ENCODE measurements at regions not wholly inside any gene's neighbourhood (a gene's known extent, or its start where the extent isn't known, plus 50 kb on each side); places are given as distances from the start of the nearest gene placed in this dataset.
A peak's percentile ranks its signal among the peaks of the same experiment; 100 is the strongest.
"Not testable (repeated sequence)": the region's sequence is repeated elsewhere in the genome, so short reads cannot be mapped to it uniquely, and the experiment has no call there.

DNA sequence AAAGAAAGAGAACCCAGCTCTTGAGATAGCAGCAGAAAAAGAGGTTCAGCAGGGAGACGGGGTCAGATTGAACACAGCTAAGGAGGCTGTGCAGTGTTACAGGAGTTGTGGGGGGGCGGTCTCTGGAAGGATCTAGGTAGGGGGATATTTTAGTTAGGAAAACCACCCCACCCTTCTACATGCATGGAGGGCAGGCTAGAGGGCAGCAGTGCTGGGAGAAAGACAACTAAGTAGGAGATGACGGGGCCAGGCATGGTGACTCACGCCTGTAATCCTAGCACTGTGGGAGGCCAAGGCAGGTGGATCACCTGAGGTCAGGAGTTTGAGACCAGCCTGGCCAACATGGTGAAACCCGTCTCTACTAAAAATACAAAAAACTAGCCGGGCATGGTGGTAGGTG is 80.7 kb upstream of the KCNMA1 start:
- intact Hi-C loops (cut with micrococcal nuclease): loop anchor here (5.0 to 10.0 kb wide), 2 partner anchors 309 to 464 kb away; partner anchors contain the start of gene POLR3A
- not testable (repeated sequence) for H3K27ac Mint-ChIP-seq

DNA sequence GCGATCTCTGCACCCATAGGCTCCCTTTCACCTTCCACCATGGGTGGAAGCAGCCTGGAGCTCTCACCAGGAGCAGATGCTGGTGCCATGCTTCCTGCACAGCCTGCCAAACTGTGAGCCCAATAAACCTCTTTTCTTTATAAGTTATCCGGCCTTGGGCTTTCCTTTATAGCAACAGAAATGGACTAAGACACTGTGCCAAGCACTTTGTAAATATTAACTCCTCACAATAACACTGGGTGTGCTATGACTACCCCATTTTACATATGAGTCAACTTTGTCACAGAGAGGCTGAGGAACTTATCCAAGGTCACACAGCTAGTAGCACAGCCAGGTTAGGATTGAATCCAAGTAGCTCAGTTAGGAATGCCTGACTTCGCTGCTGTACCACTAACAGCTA is 79.7 kb upstream of the KCNMA1 start:
- Mint-ChIP-seq H3K27me3 (ENCODE audit: low read depth) (peaks cover 8% of the 10 kb centered on the region), H3K36me3 (ENCODE audit: low read depth) (no peaks in the 10 kb centered on the region), H3K27ac (no peak overlapping the region), H3K4me1 (ENCODE audit: low read depth) (no peaks in the 10 kb centered on the region), H3K9me3 (no peaks in the 10 kb centered on the region), H3K4me3 (no peak overlapping the region)
- intact Hi-C loops (cut with micrococcal nuclease): loop anchor here (5.0 to 10.0 kb wide), 2 partner anchors 310 to 463 kb away; partner anchors contain the start of gene POLR3A
- CTCF ChIA-PET: interaction anchor here (0.5 to 1.3 kb wide), 3 partner anchors 42 to 552 kb away, joined by 3 to 4 read pairs (median 3); no protein-coding TSS in a partner anchor
- DNase-seq: no peak

More for the DNA sequence above, 80.7 kb upstream of the KCNMA1 start:
- not testable (repeated sequence) for H3K36me3 Mint-ChIP-seq (ENCODE audit: low read depth); H3K9me3 Mint-ChIP-seq; DNase-seq; H3K27me3 Mint-ChIP-seq (ENCODE audit: low read depth); H3K4me3 Mint-ChIP-seq; H3K4me1 Mint-ChIP-seq (ENCODE audit: low read depth)
- CTCF ChIA-PET: interaction anchor here (1.0 kb wide), 1 partner anchor 13 kb away, joined by 3 read pairs; no protein-coding TSS in a partner anchor

DNA sequence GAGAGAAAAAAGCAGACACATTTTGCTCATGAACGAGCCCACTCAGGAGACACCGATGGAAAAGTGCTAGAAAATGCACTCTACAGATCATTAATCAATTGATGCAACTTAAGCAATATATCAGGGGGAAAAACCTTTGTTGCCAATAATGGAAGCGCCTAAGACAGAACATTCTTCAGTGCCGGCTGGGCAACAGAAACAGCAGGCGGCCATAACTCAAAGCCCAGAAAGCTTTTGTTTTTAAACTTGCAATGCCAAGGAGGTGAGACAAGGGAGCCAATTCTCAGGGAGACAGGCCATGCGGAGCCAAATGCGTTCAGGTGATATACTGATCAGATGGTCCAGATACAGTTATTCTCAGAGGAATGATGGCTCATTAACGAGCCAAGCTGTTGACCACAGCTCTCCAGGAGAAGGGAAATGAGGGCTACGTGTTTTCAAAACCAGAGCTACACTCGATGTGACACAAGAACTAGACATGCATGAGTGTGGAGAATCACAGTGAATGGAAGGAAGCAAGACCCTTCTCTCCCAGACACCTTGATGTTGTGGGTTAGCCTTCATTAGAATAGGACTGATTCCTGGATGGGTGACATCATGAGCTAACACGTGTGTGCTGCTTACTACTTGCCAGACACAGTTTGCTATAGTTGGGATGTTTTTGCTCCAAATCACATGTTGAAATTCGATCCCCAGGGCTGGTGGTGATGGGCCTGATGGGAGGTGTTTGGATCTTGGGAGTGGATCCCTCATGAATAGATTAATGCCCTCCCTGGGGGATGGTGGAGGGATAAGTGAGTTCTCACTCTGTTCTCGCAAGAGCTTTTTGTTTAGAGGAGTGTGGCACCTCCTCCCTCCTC is 79.1 kb upstream of the KCNMA1 start:
- CTCF ChIA-PET: interaction anchor here (0.5 to 1.3 kb wide), 3 partner anchors 42 to 552 kb away, joined by 3 to 4 read pairs (median 3); no protein-coding TSS in a partner anchor
- H3K9me3 Mint-ChIP-seq: no peaks in the 10 kb centered on the region
- intact Hi-C loops (cut with micrococcal nuclease): loop anchor here (5.0 to 10.0 kb wide), 2 partner anchors 311 to 462 kb away; partner anchors contain the start of gene POLR3A
- peaks cover 10% of the 10 kb centered on the region for H3K27me3 Mint-ChIP-seq (ENCODE audit: low read depth)
- H3K27ac Mint-ChIP-seq: no peak overlapping the region
- H3K4me3 Mint-ChIP-seq: no peak overlapping the region
- no peaks in the 10 kb centered on the region for H3K36me3 Mint-ChIP-seq (ENCODE audit: low read depth)
- H3K4me1 Mint-ChIP-seq (ENCODE audit: low read depth): no peaks in the 10 kb centered on the region
- no peak for DNase-seq

DNA sequence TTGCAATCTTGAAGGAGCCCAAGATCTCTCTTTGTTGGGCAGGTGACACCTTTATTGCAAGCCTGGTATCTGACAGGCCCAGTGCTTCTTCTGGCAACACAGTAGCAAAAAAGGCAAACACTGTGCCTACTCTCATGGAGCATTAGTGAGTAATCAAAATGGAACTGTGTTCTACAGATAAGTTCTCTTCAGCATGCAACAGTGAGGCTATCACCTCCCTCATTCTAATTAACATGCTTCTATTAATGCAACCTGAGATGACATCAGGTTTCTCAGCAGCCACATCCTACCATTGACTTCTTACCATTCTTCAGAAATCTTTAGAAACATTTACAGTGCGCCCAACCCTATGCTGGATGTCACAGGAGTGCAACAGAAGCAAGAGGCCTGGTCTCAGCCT is 77.9 kb upstream of the KCNMA1 start:
- Mint-ChIP-seq H3K36me3 (ENCODE audit: low read depth) (no peaks in the 10 kb centered on the region), H3K4me3 (no peak overlapping the region), H3K4me1 (ENCODE audit: low read depth) (peaks cover 5% of the 10 kb centered on the region), H3K27me3 (ENCODE audit: low read depth) (peaks cover 18% of the 10 kb centered on the region), H3K27ac (no peak overlapping the region), H3K9me3 (no peaks in the 10 kb centered on the region)
- intact Hi-C loops (cut with micrococcal nuclease): loop anchor here (1.0 to 10.0 kb wide), 3 partner anchors 122 to 461 kb away; partner anchors contain the start of gene POLR3A
- CTCF ChIA-PET: no interaction called here
- DNase-seq: no peak

DNA sequence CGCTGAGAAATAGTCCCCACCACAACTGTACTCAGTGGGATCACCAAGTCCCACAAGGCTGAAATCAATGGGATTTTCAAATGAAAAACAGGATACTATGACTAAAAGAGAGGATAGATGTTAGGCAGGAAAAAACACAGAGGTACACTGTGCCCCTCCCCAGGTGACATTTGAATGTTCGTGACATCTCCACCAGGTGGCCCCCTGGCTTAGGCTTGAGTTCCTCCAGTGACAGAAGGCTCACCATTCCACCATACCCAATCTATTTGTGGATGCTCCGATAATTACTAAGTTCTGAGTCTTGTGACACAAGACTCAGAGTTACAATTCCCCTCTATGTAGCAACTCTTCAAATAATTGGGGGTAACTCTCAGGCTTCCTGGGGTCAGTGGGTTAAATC is 77.5 kb upstream of the KCNMA1 start:
- H3K27me3 Mint-ChIP-seq (ENCODE audit: low read depth): peaks cover 22% of the 10 kb centered on the region
- CTCF ChIA-PET: interaction anchor here (1.0 to 5.1 kb wide), 2 partner anchors 24 to 39 kb away, joined by 5 to 30 read pairs; no protein-coding TSS in a partner anchor
- no peaks in the 10 kb centered on the region for H3K36me3 Mint-ChIP-seq (ENCODE audit: low read depth)
- H3K4me3 Mint-ChIP-seq: no peak overlapping the region
- no peak overlapping the region for H3K27ac Mint-ChIP-seq
- intact Hi-C loops (cut with micrococcal nuclease): loop anchor here (1.0 to 10.0 kb wide), 3 partner anchors 122 to 460 kb away; partner anchors contain the start of gene POLR3A
- no peaks in the 10 kb centered on the region for H3K9me3 Mint-ChIP-seq
- H3K4me1 Mint-ChIP-seq (ENCODE audit: low read depth): peaks cover 6% of the 10 kb centered on the region
- DNase-seq: peak; percentile 43

GRCh38 chr10:77713521-77714280 is 76.1 kb upstream of the KCNMA1 start:
- H3K9me3 Mint-ChIP-seq: no peaks in the 10 kb centered on the region
- peaks cover 6% of the 10 kb centered on the region for H3K4me1 Mint-ChIP-seq (ENCODE audit: low read depth)
- H3K36me3 Mint-ChIP-seq (ENCODE audit: low read depth): no peaks in the 10 kb centered on the region
- peak overlapping the region; percentile 30 for H3K27ac Mint-ChIP-seq
- H3K4me3 Mint-ChIP-seq: no peak overlapping the region
- peaks cover 26% of the 10 kb centered on the region for H3K27me3 Mint-ChIP-seq (ENCODE audit: low read depth)
- intact Hi-C loops (cut with micrococcal nuclease): loop anchor here (5.0 to 10.0 kb wide), 2 partner anchors 71 to 459 kb away; no protein-coding TSS in a partner anchor
- no peak for DNase-seq
- CTCF ChIA-PET: interaction anchor here (0.6 to 5.1 kb wide), 5 partner anchors 22 to 848 kb away, joined by 3 to 30 read pairs (median 5); no protein-coding TSS in a partner anchor

DNA sequence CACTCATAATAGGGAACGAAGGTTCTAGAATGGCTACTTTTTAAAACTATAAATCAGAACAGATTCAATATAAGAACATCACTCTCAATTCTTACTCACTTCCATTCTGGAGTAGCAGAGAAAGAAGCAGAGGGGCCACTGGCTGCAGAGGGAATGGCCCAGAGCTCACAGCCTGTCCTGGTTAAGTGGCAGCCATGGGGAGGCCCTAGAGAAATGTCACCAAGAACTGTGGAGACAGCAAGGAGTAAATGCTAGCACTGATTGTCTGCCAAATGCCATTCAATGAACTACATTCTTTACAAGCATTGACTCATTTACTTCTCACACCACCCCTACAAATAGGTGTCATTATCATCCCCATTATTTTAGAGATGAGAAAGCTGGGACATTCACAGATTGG is 74.6 kb upstream of the KCNMA1 start:
- Mint-ChIP-seq H3K27me3 (ENCODE audit: low read depth) (peaks cover 25% of the 10 kb centered on the region), H3K4me1 (ENCODE audit: low read depth) (peaks cover 6% of the 10 kb centered on the region), H3K4me3 (no peak overlapping the region), H3K9me3 (no peaks in the 10 kb centered on the region), H3K36me3 (ENCODE audit: low read depth) (no peaks in the 10 kb centered on the region), H3K27ac (no peak overlapping the region)
- CTCF ChIA-PET: interaction anchor here (0.8 to 5.1 kb wide), 17 partner anchors 9 to 553 kb away, joined by 3 to 30 read pairs (median 4); no protein-coding TSS in a partner anchor
- DNase-seq: no peak
- intact Hi-C loops (cut with micrococcal nuclease): loop anchor here (5.0 to 10.0 kb wide), 2 partner anchors 70 to 457 kb away; no protein-coding TSS in a partner anchor

DNA sequence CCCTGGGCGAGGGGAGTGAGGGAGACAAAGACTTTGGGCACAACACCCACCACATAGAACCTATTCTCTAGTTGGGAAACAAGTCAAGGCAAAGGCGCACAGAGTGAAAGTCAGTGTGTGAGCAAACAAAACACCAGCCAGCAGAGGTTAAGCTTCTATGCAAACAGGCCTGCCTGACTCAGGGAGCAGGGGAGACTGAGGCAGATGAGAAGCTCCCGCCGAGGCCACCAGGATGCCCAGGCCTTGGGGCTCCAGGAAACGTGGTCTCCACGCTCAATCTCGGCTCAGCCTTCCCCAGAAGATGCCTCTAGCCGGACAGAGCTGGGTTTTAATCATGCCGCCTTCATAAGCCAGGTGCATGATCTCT is 74.1 kb upstream of the KCNMA1 start:
- H3K27me3 Mint-ChIP-seq (ENCODE audit: low read depth): peaks cover 25% of the 10 kb centered on the region
- no peak for DNase-seq

DNA sequence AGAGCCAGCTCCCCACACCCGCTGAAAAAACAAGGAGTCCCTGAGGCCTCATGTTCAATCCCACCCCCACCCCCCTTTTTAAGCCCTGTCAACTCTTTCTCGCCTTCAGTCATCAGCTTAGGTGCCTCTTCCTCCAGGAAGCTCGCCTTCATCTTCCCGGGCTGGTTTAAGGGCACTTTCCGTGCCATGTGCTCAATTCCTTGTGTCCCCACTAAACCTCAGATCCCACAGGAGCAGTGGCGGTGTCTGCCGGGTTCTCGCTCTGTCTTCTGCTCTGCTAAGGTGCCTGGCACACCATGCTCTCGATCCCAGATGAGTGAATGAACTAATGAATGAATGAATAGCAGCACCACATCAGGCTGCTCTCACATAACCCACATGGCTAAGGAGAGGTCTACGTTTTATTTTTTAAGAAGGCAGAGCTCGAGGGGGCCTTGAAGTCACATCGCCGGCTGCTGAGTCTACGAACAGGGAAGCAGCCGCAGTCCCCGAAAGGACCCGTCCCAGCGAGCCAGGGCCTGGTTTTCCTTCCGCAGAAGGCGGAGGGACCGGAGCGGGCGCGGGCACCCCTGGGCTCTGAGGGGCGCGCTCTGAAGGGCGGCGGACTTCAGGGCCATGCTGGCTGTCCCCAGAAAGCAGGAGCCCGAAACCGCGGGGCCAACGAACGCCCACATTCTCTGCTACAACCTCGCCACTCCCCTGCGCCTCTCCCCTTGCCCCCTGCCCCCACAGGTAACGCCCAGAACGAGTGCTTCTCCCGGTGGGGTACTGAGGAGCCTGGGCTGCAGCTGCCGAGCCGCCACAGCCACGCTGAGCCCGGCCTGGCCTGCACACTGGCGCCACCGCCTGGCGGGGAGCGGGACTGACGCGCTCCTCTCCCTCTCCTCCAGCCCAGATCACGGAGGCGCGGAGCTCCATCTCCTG is 73.4 kb upstream of the KCNMA1 start:
- peaks cover 6% of the 10 kb centered on the region for H3K4me1 Mint-ChIP-seq (ENCODE audit: low read depth)
- H3K27ac Mint-ChIP-seq: no peak overlapping the region
- CTCF ChIA-PET: interaction anchor here (0.7 to 5.1 kb wide), 25 partner anchors 10 to 545 kb away, joined by 3 to 30 read pairs (median 4); no protein-coding TSS in a partner anchor
- H3K36me3 Mint-ChIP-seq (ENCODE audit: low read depth): no peaks in the 10 kb centered on the region
- peaks cover 25% of the 10 kb centered on the region for H3K27me3 Mint-ChIP-seq (ENCODE audit: low read depth)
- H3K4me3 Mint-ChIP-seq: peak overlapping the region; percentile 49
- DNase-seq: peak; percentile 73
- intact Hi-C loops (cut with micrococcal nuclease): loop anchor here (1.0 to 10.0 kb wide), 5 partner anchors 20 to 546 kb away; no protein-coding TSS in a partner anchor
- H3K9me3 Mint-ChIP-seq: no peaks in the 10 kb centered on the region

More for the DNA sequence above, 74.1 kb upstream of the KCNMA1 start:
- H3K9me3 Mint-ChIP-seq: no peaks in the 10 kb centered on the region
- H3K27ac Mint-ChIP-seq: no peak overlapping the region
- intact Hi-C loops (cut with micrococcal nuclease): loop anchor here (1.0 to 10.0 kb wide), 5 partner anchors 21 to 546 kb away; no protein-coding TSS in a partner anchor
- H3K4me1 Mint-ChIP-seq (ENCODE audit: low read depth): peaks cover 6% of the 10 kb centered on the region
- no peaks in the 10 kb centered on the region for H3K36me3 Mint-ChIP-seq (ENCODE audit: low read depth)
- CTCF ChIA-PET: interaction anchor here (0.7 to 5.1 kb wide), 26 partner anchors 10 to 553 kb away, joined by 3 to 30 read pairs (median 4); no protein-coding TSS in a partner anchor
- no peak overlapping the region for H3K4me3 Mint-ChIP-seq

GRCh38 chr10:77710081-77710551 is 72.5 kb upstream of the KCNMA1 start:
- no peak for DNase-seq
- no peaks in the 10 kb centered on the region for H3K9me3 Mint-ChIP-seq
- no peaks in the 10 kb centered on the region for H3K36me3 Mint-ChIP-seq (ENCODE audit: low read depth)
- no peak overlapping the region for H3K27ac Mint-ChIP-seq
- intact Hi-C loops (cut with micrococcal nuclease): loop anchor here (2.0 to 10.0 kb wide), 3 partner anchors 19 to 455 kb away; no protein-coding TSS in a partner anchor
- no peak overlapping the region for H3K4me3 Mint-ChIP-seq
- H3K4me1 Mint-ChIP-seq (ENCODE audit: low read depth): peaks cover 6% of the 10 kb centered on the region
- H3K27me3 Mint-ChIP-seq (ENCODE audit: low read depth): peaks cover 30% of the 10 kb centered on the region
- CTCF ChIA-PET: interaction anchor here (0.9 to 5.1 kb wide), 3 partner anchors 9 to 106 kb away, joined by 3 to 30 read pairs (median 14); no protein-coding TSS in a partner anchor

- no peak for DNase-seq
- peaks cover 6% of the 10 kb centered on the region for H3K4me1 Mint-ChIP-seq (ENCODE audit: low read depth)
- intact Hi-C loops (cut with micrococcal nuclease): no loop called here
- no peak overlapping the region for H3K4me3 Mint-ChIP-seq
- H3K27ac Mint-ChIP-seq: no peak overlapping the region
- H3K9me3 Mint-ChIP-seq: no peaks in the 10 kb centered on the region
- CTCF ChIA-PET: no interaction called here
- H3K36me3 Mint-ChIP-seq (ENCODE audit: low read depth): no peaks in the 10 kb centered on the region
- peaks cover 32% of the 10 kb centered on the region for H3K27me3 Mint-ChIP-seq (ENCODE audit: low read depth)
Observed at GRCh38 chr10:77707570-77707969, 70.0 kb upstream of the KCNMA1 start.
